Activated CD8-positive, alpha-beta memory T cell treated with anti-CD3 and anti-CD28 coated beads, Interleukin-2, amount 10 ng/mL, durations not matched to agents 7 days and 5 days (primary cell): ENCODE measurements at regions not wholly inside any gene's neighbourhood (a gene's known extent, or its start where the extent isn't known, plus 50 kb on each side); places are given as distances from the start of the nearest gene placed in this dataset.

Source experiments
- ATAC-seq: fragments of 150-1000 bp; cut with Tn5 transposase; one replicate; pipeline ENCODE4 v1.10.0; 2021; ENCODE audit warnings: moderate library complexity
- CTCF ChIA-PET: fragments of 350-600 bp; sonication (Branson Sonifier 250); formaldehyde crosslinking; loops from one replicate; lab custom pipeline; 2021; ENCODE audit warnings: antibody characterized with exemption; lab: Charles Lee
- DNase-seq: peaks from one replicate; pipeline ENCODE4 v3.0.0-alpha.2; 2020
- H3K27ac Mint-ChIP-seq: one replicate; pipeline ENCODE4 v1.8.0; 2021; ENCODE audit warnings: mild to moderate bottlenecking, mixed read lengths
- H3K27me3 Mint-ChIP-seq: one replicate; pipeline ENCODE4 v1.8.0; 2021; ENCODE audit warnings: mixed read lengths
- H3K36me3 Mint-ChIP-seq: one replicate; pipeline ENCODE4 v1.8.0; 2021; ENCODE audit warnings: mild to moderate bottlenecking, mixed read lengths
- H3K4me1 Mint-ChIP-seq: one replicate; pipeline ENCODE4 v1.8.0; 2021; ENCODE audit warnings: mixed read lengths
- H3K4me3 Mint-ChIP-seq: one replicate; pipeline ENCODE4 v1.8.0; 2021; ENCODE audit warnings: mild to moderate bottlenecking, moderate library complexity, mixed read lengths
- H3K9me3 Mint-ChIP-seq: one replicate; pipeline ENCODE4 v1.8.0; 2022; ENCODE audit warnings: low read depth, mixed read lengths

DNA sequence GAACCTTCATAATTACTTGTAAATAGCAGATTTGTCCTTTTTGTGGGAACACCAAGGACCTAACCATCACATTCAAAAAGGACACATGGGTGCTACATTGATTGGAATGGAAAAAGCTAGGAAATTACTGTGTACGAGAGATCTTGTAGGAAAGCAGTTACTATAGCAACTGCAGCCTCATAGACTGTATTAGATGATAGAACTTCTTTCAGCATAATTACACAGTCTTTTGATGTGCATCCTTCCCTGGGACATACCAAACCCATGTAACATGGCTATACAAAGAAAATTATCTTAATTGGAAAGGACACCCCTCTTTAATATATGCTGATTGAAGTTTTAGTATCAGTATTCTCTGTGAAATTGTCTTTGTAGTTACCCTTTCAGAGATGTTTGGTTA is 130.7 kb upstream of the CTSO start:
- no peaks in the 10 kb centered on the region for H3K9me3 Mint-ChIP-seq
- ATAC-seq (no peak), DNase-seq (no peak)
- no peaks in the 10 kb centered on the region for H3K27me3 Mint-ChIP-seq
- H3K36me3 Mint-ChIP-seq: no peaks in the 10 kb centered on the region
- H3K4me3 Mint-ChIP-seq: no peak overlapping the region
- CTCF ChIA-PET: no interaction called here
- no peaks in the 10 kb centered on the region for H3K4me1 Mint-ChIP-seq
- H3K27ac Mint-ChIP-seq: no peak overlapping the region

GRCh38 chr4:156073976-156074375 is 120.3 kb upstream of the CTSO start:
- Mint-ChIP-seq H3K27me3 (no peaks in the 10 kb centered on the region), H3K4me3 (no peak overlapping the region)
- CTCF ChIA-PET: no interaction called here

GRCh38 chr4:156060661-156061060 is 107.0 kb upstream of the CTSO start:
- no peaks in the 10 kb centered on the region for H3K36me3 Mint-ChIP-seq
- H3K4me1 Mint-ChIP-seq: no peaks in the 10 kb centered on the region
- no peak for ATAC-seq
- DNase-seq: no peak
- H3K9me3 Mint-ChIP-seq: no peaks in the 10 kb centered on the region
- CTCF ChIA-PET: no interaction called here
- no peaks in the 10 kb centered on the region for H3K27me3 Mint-ChIP-seq
- no peak overlapping the region for H3K27ac Mint-ChIP-seq
- H3K4me3 Mint-ChIP-seq: no peak overlapping the region

More at GRCh38 chr4:156073976-156074375, 120.3 kb upstream of the CTSO start:
- DNase-seq (no peak), ATAC-seq (no peak)
- H3K4me1 Mint-ChIP-seq: no peaks in the 10 kb centered on the region
- no peaks in the 10 kb centered on the region for H3K36me3 Mint-ChIP-seq
- H3K9me3 Mint-ChIP-seq: no peaks in the 10 kb centered on the region
- H3K27ac Mint-ChIP-seq: no peak overlapping the region

- Mint-ChIP-seq H3K9me3 (no peaks in the 10 kb centered on the region), H3K27me3 (no peaks in the 10 kb centered on the region), H3K4me3 (no peak overlapping the region), H3K36me3 (no peaks in the 10 kb centered on the region), H3K4me1 (no peaks in the 10 kb centered on the region), H3K27ac (no peak overlapping the region)
- DNase-seq (no peak), ATAC-seq (no peak)
- CTCF ChIA-PET: no interaction called here
These were observed 99.5 kb upstream of the CTSO start for GRCh38 chr4:156053174-156053573.

GRCh38 chr4:156052116-156052515 is 98.5 kb upstream of the CTSO start:
- Mint-ChIP-seq H3K4me1 (no peaks in the 10 kb centered on the region), H3K27me3 (no peaks in the 10 kb centered on the region), H3K9me3 (no peaks in the 10 kb centered on the region)

DNA sequence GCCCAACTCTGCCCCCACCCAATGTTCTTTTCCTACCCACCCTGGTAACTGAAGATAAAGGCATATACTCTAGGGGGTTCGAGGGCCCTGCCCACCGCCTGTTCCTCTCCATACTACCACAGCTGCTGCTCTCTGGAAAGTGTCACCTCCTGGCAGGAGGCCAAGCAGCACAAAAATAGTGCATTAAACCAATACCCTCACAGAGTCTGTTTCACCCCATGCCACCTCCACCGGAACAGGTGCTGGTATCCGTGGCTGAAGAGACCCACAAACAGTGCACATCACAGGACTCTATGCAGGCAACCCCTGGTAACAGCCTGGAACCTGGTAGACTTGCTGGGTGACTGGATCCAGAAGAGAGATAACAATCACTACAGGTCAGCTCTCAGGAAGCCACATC is 85.1 kb upstream of the CTSO start:
- Mint-ChIP-seq H3K9me3 (no peaks in the 10 kb centered on the region), H3K27me3 (no peaks in the 10 kb centered on the region), H3K4me3 (no peak overlapping the region), H3K27ac (no peak overlapping the region), H3K36me3 (no peaks in the 10 kb centered on the region), H3K4me1 (no peaks in the 10 kb centered on the region)
- CTCF ChIA-PET: no interaction called here
- DNase-seq (no peak), ATAC-seq (no peak)

More at GRCh38 chr4:156052116-156052515, 98.5 kb upstream of the CTSO start:
- H3K27ac Mint-ChIP-seq: no peak overlapping the region
- no peaks in the 10 kb centered on the region for H3K36me3 Mint-ChIP-seq
- no peak for DNase-seq
- CTCF ChIA-PET: no interaction called here
- no peak for ATAC-seq
- H3K4me3 Mint-ChIP-seq: no peak overlapping the region

DNA sequence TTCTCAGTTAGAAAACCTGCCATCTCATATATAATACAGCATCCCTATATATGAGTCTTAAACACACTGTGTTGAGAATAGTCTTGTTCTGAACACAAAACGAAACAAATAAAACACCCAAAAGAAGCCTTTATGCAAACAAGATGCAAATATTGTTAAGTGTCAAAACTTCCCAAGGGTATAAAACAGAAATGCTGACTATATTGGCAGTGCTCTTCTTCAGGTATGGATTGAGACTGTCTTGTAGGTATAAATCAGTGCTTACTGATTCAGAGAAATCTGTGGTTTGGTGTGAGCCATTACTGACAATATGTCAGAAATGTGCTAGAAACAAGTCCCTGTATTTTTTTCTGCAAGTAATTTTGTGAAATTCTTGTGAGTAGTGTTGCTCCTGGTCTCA is 82.8 kb upstream of the CTSO start:
- no peaks in the 10 kb centered on the region for H3K27me3 Mint-ChIP-seq
- CTCF ChIA-PET: no interaction called here
- DNase-seq: no peak

GRCh38 chr4:156029691-156030090 is 76.0 kb upstream of the CTSO start:
- no peaks in the 10 kb centered on the region for H3K27me3 Mint-ChIP-seq
- H3K36me3 Mint-ChIP-seq: no peaks in the 10 kb centered on the region
- no peaks in the 10 kb centered on the region for H3K9me3 Mint-ChIP-seq
- DNase-seq (no peak), ATAC-seq (no peak)
- H3K27ac Mint-ChIP-seq: no peak overlapping the region
- CTCF ChIA-PET: no interaction called here
- no peak overlapping the region for H3K4me3 Mint-ChIP-seq
- H3K4me1 Mint-ChIP-seq: no peaks in the 10 kb centered on the region

More for the DNA sequence above, 82.8 kb upstream of the CTSO start:
- Mint-ChIP-seq H3K4me3 (no peak overlapping the region), H3K4me1 (no peaks in the 10 kb centered on the region), H3K27ac (no peak overlapping the region), H3K9me3 (no peaks in the 10 kb centered on the region), H3K36me3 (no peaks in the 10 kb centered on the region)
- no peak for ATAC-seq

GRCh38 chr4:156021298-156021697 is 67.6 kb upstream of the CTSO start:
- ATAC-seq (no peak), DNase-seq (no peak)
- CTCF ChIA-PET: no interaction called here
- H3K4me1 Mint-ChIP-seq: no peaks in the 10 kb centered on the region
- H3K27me3 Mint-ChIP-seq: no peaks in the 10 kb centered on the region
- H3K36me3 Mint-ChIP-seq: no peaks in the 10 kb centered on the region
- no peak overlapping the region for H3K4me3 Mint-ChIP-seq
- no peak overlapping the region for H3K27ac Mint-ChIP-seq
- no peaks in the 10 kb centered on the region for H3K9me3 Mint-ChIP-seq

- CTCF ChIA-PET: no interaction called here
- H3K4me1 Mint-ChIP-seq: no peaks in the 10 kb centered on the region
- ATAC-seq (no peak), DNase-seq (no peak)
- no peaks in the 10 kb centered on the region for H3K36me3 Mint-ChIP-seq
- H3K27me3 Mint-ChIP-seq: no peaks in the 10 kb centered on the region
- H3K4me3 Mint-ChIP-seq: no peak overlapping the region
- no peak overlapping the region for H3K27ac Mint-ChIP-seq
- H3K9me3 Mint-ChIP-seq: no peaks in the 10 kb centered on the region
These were observed 65.6 kb upstream of the CTSO start for GRCh38 chr4:156019246-156019645.

DNA sequence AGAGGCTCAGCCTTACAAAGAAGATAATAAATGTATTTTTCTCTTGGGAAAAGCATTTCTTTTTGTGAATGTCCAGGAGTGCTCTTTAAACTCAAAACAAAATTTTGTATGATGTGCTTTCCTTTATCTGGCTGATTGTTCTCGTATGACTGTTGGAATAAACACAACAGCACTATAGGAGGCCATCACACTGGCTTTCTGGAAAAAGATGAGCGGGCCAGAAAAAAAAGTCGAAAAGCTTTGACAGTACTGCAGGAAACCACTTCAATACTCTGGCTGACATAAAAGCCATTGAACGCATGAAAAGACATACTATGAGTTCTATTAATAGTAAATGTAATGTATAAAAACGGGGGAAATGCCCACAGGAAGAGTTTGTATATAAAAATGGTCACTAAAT is 64.7 kb upstream of the CTSO start:
- no peak overlapping the region for H3K27ac Mint-ChIP-seq
- H3K4me1 Mint-ChIP-seq: no peaks in the 10 kb centered on the region
- no peak overlapping the region for H3K4me3 Mint-ChIP-seq
- H3K9me3 Mint-ChIP-seq: no peaks in the 10 kb centered on the region
- H3K27me3 Mint-ChIP-seq: no peaks in the 10 kb centered on the region
- ATAC-seq (no peak), DNase-seq (no peak)
- CTCF ChIA-PET: no interaction called here
- no peaks in the 10 kb centered on the region for H3K36me3 Mint-ChIP-seq

- Mint-ChIP-seq H3K27ac (no peak overlapping the region), H3K27me3 (no peaks in the 10 kb centered on the region), H3K4me3 (no peak overlapping the region), H3K36me3 (no peaks in the 10 kb centered on the region), H3K4me1 (no peaks in the 10 kb centered on the region), H3K9me3 (no peaks in the 10 kb centered on the region)
- DNase-seq (no peak), ATAC-seq (no peak)
- CTCF ChIA-PET: no interaction called here
These were observed 62.1 kb upstream of the CTSO start for GRCh38 chr4:156015781-156016180.

GRCh38 chr4:156006192-156006591 is 52.5 kb upstream of the CTSO start:
- Mint-ChIP-seq H3K4me3 (no peak overlapping the region), H3K4me1 (no peaks in the 10 kb centered on the region), H3K27me3 (no peaks in the 10 kb centered on the region), H3K9me3 (peaks cover 2% of the 10 kb centered on the region), H3K27ac (no peak overlapping the region), H3K36me3 (no peaks in the 10 kb centered on the region)
- ATAC-seq (no peak), DNase-seq (no peak)
- CTCF ChIA-PET: no interaction called here
